Stimulated activated CD4-positive, alpha-beta T cell treated with anti-CD3 and anti-CD28 coated beads, Interleukin-4, amount 100 ng/mL, for 24 hours (primary cell): ENCODE measurements at regions not wholly inside any gene's neighbourhood (a gene's known extent, or its start where the extent isn't known, plus 50 kb on each side); places are given as distances from the start of the nearest gene placed in this dataset.
"Not testable (repeated sequence)": the region's sequence is repeated elsewhere in the genome, so short reads cannot be mapped to it uniquely, and the experiment has no call there.

Source experiments
- DNase-seq: peaks from one replicate; pipeline ENCODE4 v3.0.0-alpha.2; 2020

DNA sequence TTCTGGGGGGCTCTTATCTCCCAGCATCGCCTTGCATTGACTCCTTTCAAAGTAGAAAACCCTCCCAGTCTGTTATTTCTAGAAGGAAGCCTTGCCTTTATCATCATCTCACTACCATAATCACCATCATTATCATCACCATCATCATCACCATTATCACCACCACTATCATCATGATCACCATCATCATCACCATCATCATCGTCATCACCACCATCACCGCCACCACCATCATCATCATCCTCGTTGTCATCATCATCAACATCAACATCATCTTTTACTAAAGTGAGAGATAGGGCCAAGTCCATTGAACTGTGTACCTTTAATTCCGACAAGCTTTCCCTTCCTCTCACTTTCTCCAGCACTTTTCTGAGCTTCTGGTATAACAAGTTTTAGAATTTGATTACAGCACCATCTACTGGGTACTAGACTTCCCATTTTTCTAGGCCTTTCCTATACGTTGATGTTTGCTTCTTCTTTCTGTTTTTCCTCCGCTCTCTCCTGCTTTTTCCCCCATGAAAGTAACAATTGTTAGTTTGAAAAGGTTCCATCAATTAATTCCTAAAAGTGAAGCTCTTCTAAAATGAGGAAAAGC, 226.4 kb downstream of the BUB3 start:
- no peak for DNase-seq

DNA sequence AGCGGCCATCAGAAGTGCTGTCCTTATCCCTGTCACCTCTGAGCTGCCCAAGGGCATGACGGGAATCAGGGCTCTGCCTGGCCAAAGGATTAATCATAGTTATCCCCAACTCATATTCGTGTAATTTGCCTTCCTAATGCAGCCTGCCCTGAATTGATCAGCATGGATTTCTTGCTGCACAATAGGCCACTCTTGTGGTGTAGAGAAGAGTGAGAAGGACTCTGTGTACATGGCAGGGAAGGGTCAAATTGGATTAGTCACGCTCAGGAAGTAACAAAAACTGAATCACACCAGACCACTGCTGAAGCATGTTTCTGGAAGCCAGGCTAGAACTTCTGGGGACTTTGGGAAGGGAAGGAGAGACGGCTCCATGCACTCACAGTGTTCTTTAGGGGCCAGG, 227.0 kb downstream of the BUB3 start:
- DNase-seq = no peak

DNA sequence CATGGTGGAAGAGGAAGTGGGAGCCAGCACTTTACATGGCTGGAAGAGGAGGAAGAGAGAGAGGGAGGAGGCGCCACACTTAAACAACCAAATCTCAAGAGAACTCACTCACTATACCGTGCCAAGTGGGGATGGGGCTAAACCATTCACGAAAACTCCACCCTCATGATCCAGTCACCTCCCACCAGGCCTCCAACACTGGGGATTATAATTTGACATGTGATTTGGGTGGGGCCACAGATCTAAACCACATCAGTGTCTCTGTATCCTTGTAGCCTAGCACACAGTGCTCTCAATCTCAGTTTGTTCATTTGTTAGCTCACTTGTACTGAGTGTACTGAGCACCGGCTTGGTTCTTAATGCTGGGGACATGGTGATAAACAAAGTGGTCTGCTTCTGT, 228.3 kb downstream of the BUB3 start:
- DNase-seq = no peak

DNA sequence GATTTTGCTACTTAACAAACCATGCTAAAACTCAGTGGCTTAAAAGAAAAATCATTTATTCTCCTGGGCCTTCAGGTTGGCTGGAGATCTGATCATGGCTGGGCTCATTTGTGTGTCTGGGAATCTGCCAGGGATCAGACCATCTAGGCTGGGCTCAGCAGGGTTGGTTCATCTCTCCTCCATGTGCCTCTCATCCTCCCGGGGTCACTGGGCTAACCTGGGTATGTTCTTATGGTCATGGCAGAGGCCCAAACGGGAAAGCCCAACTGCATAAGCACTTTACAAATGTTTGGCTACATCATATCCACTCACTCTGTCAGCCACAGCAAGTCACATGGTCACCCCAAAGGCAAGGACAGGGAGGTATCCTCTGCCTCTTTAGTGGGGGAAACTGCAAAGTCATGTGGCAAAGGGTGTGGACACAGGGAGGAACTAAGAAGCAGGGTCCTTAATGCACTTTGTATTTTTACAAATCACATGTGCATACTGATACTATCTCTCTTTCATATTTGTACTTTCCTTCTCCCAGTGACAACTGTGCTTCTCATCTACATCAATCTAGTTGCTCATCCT, 231.4 kb downstream of the BUB3 start:
- DNase-seq = no peak

DNA sequence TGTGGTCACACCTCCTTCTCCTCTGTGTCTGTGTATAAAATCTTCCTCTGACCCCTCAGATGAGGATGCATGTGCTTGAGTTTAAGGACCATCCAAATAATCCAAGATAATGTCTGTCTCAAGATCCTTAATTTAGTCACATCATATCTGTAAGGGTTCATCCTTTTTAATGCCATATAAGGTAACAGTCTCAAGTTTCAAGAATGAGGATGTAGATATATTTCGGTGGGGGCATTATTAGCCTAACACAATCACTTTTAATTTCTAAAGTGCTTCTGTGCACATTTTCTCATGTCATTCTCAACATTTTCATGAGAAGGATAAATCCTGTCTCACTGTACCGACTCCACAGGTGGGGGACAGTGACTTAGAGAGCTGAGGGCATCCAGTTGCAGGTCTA, 235.3 kb downstream of the BUB3 start:
- DNase-seq = no peak

DNA sequence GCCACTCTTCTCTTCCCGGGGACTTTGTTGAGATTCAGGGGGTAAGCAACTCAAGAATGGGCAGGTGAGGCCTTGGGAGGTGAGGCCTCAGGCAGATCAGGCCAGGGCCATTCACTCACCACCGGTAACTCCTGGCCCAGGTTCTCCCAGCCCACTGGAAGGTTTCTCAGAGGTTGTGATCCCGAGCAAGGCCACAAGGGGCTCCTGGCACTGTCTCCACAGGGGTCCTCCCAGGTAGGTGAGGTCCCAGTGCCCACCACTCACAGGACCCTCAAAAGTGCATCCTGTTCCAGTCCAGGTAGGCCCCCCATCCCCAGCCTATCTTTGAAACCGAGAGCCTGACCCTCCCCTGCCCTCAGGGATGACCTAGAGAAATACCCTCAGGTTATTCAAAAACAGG, 236.1 kb downstream of the BUB3 start:
- DNase-seq = no peak

DNA sequence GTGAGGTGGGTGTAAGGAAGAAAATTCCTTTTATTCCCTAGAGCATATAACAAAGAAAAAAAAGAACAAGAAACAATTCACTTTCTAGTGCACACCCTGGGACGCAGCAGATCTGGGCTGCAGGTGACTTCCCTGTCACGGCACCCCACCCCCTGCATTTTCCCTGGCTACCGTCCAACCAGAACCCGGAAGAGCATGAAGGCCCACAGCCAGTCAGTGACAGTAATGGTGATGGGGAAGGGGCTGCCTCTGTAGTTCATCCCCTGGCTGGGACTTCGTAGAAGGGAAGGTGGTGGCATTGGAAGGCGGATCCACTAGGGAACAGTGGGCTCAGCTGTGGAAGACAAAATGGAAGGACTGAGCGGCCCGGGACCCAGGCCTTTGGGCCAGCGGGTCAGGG, 236.7 kb downstream of the BUB3 start:
- DNase-seq = no peak

DNA sequence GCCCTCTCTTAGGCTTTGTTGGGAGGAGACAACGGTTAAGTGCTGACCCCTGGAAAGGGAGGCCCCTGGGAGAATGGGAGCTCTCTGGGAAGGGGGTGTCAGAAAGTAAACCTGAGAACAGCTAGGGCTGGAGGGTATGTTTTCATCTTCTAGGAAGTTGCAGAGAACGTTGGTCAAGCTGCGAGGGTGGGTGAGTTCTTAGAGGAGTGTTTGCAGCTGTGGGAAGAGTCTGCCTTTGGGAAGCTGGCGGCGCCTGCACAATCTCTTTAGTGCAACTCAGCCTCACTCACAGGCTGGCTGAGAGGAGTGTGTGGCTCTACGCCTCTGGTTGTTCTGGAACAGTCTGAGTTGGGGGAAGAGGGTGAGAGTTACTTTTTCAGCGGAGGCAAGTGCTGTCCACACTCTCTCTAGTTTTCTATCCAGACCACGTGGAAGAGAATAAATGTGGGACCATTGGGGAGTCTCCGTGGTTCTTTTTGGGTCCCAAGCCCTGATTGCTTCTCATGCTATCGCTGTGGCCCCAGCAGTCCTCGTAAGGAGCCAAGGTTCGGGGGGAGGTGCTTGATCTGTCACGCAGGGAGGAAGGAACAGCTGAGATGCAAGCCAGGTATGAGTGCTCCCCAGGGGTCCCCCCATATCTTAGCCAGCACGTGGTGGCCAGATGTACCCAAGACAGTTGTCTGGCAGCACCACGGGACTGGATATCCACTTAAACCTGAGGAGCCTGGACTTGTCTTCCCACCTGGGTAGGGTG, 237.2 kb downstream of the BUB3 start:
- no peak for DNase-seq

DNA sequence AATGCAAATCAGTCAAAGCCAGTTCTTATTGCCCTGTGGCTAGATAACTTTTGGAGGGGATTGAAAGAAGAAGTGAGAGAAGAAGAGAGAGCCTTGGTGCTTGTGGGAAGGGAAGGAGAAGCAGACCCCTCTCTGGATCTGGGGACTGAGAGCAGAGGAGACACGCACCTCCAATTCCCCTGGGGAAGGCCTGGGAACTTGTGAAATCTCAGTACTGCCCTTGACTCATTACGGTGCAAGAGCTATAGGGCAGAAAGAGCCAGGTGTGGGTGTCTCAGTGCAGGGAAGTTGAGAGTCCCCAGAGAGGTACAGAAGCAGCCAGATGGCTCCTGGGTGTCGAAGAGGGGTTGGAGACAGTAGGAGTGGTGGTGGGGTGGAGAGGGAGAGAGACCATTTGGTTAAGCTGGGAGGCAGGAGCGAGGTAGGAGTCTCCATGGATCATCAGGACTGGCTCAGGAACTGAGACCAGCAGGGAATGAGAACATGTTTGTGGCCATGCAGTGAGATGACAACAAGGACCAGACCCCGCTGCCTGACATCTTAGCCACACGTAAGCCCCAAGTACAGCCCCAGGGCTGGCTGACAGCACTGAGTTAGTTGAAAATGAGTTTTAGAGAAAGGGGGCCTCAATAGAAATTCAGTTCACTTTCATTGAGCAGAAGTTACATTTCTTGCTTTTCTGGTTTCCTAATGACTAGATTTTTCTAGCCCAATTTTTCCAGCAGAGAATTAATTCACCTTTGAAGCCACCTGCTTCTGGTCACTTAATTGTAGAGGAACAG, 238.2 kb downstream of the BUB3 start:
- DNase-seq = no peak

DNA sequence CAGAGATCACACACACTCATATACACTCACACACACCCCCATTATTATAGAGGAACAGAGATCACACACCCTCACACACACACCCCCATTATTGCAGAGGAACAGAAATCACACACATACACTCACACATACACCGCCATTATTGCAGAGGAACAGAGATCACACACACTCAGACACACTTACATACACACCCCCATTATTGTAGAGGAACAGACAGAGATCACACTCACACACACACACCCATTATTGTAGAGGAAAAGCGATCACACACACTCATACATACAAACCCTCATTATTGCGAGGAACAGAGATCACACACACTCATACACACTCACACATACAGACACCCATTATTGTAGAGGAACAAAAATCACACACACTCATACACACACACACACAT, 239.0 kb downstream of the BUB3 start:
- no peak for DNase-seq

DNA sequence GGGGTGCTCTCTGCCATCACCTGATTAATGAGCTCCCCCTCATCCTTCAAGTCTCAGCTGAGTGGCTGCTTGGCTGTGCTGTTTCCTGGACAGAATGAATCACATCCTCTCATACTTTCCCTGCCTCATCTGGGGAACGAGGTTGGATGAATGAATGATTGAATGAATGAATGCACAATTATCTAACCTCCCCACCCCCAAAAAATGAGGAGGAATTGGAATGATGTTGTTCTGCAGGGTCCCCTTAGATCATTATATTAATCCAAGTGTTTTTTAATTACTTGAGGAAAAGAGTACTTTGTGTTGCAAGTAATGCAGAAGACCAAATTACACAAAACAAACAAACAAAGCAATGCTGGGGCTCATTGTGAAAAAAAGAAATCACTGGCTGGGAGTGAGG, 240.2 kb downstream of the BUB3 start:
- no peak for DNase-seq

DNA sequence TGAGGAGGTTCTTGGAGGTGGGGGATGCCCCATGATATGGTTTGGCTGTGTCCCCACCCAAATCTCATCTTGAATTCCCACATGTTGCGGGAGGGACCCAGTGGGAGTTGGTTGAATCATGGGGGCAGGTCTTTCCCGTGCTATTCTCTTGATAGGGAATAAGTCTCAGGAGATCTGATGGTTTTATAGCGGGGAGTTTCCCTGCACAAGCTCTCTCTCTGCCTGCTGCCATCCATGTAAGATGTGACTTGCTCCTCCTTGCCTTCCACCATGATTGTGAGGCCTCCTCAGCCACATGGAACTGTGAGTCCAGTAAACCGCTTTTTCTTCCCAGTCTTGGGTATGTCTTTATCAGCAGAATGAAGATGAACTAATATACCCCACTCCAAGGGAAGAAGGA, 241.0 kb downstream of the BUB3 start:
- not testable (repeated sequence) for DNase-seq

DNA sequence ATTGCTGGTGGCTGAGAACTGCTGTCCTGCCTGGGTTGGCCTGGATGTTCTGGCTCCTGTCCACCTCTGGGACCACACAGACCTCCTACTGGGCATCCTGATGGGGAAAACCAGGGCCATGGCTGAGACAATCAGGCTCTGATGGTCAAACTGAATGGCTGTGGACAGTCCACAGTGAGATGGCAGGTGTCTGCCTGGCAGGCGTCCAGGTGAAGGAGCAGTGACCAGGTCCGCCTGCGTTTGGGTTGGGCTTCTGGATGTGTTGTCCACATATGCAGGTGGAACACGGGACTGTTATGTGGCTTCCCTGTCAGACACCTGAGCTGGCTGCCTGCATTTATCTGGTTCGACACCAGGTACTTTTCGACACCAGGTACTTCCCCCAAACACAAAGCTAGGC, 241.7 kb downstream of the BUB3 start:
- no peak for DNase-seq

DNA sequence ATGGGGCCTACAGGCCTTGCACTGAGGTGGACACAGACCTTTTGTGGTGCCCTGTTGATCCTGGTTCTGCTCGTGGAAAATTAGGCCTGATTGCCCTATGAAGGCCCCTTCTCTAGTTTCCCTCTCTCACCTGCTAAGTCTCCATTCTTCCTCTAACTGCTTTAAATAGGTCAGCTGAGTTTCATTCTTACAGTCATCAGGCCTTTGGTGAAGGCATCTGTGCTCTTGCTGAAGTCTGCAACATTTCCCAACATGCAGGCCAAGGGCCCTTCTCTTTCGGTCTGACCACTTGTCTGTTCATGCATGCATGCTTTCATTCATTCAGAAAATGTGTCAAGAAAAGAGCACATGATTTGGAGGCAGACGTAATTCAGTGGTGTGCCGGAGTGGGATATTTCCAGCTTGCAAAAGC, 244.0 kb downstream of the BUB3 start:
- no peak for DNase-seq

DNA sequence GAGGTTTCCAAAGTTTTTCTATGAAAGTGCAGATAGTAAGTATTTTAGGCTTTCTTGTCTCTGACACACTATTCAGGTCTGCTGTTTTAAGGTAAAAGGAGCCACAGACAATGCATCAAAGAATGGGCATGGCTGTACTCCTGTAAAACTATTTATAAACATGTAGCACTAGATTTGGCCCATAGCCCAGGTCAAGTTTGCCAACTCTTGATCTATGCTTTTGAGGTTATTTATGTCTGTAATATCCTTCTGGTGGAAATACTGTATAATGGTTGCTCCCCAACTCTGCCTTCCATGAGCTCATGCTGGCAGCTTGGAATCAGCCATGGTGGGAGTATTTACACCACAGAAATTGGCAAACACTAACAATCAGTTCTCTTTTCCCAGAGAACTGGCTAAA, 244.6 kb downstream of the BUB3 start:
- DNase-seq = no peak

DNA sequence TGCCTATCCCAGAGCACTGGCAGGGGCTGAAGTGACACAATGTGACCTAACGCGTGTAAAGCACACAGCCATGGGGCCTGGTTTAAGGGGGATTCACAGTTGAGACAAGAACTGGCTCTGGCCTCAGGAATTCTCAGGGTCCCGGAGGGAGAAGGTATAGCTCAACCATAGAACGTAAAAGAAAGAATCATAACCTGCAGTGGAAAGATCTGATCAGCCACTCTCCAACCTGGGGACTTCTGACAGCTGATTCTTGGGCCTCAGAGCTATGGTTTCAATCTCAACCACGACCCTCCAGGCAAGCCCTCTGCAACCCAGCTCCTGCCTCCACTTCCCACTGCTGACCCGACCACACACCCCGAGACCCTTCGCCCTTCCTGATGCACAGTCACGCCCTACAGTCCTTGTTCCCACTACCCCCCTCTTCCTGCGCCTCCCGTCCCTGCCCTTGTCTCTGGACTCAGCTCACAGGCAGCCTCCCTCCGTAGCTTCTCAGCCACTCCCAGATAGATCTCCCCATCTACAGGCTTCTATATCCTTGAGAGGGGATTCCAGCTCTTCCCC, 245.2 kb downstream of the BUB3 start:
- DNase-seq = no peak

DNA sequence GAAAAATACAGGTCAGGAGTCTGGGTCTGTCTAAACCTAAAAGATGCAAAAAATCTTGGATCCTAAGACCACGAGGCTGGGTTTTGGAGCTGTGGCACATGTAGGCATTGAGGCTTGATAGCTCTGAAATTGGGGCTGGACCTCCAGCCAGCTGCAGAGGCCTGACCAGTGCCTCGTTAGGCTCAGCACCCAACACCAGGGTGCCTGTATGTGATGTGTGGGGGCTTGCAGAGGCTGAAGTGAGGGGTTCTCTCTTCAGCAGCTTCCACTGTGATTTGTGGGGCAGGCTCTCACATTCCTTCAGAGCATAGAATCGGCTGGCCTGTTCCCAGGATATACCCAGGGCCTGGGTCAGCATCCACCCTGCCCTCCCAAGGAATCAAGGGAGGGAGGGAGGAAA, 247.8 kb downstream of the BUB3 start:
- DNase-seq = no peak

DNA sequence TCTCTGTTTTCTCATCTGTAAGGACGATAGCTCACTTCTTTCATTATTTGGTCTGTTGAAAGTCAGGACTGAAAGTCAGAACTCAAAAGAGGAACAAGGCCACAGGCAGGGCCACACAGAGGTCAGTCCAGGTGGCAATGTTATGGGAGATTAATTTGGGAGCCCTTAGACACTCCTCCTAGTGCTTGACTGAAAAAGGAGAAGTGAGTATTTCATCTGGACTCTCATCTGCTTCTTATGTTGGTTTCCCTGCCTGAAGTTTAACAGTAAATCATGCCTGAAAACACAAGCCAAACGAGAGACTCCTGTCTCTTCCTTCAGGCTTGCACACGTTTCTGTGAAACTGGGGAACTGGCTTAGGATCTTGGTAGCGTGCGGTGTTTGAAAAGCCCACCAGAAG, 248.5 kb downstream of the BUB3 start:
- DNase-seq = no peak

DNA sequence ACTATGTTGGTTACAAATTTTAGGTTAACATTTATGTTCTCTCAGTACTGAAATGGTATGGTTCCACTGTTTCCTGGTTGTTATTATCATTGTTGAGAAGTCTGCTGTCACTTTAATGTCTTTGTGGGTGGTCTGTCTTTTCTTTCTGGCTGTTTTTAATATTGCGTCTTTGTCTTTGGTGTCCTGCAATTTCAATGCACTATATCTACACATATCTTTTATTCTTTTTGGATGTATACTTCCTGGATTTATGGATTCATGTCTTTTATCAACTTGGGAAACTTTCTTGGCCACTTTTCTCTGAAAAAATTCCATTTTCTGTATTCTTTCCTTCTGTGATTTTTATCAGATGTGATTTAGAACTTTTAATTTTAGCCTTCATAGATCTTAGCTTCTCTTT, 250.2 kb downstream of the BUB3 start:
- DNase-seq = no peak

DNA sequence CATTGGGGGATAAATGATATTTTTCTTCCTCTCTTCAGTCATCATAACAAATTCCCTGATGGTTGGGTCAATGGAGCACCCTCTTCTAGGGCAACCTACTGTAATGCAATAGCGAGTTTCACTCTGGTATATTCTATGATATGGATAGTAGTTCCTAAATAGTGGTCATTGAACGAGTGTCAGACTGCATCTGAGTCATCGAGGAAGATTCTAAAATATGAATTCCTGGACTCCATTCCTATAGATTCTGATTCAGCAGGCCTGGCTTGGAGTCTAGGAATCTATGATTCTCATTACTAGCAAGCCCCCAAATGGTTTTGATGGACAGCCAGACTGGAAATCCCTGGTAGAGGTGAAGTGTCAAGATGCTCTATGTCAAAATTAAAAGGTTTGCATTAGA, 254.5 kb downstream of the BUB3 start:
- DNase-seq = no peak

DNA sequence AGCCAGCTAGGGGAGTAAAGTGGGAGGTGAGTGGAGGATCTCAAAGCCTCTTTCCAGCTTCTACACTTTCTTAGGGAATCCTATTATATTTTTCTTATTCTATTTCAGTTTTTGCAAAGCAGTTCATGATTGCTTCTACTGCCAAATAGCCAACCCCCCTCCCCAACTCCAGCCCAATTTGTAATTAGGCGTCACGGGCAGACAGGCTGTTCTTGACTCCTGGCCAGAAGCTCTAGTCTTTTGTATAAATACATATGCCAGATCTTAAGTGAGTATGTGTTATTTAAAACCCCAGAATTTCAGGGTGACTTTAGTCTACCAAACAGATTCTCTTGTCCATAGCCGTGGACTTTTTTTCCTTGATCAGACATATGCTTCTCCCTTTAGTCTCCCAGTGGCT, 255.2 kb downstream of the BUB3 start:
- DNase-seq = no peak

DNA sequence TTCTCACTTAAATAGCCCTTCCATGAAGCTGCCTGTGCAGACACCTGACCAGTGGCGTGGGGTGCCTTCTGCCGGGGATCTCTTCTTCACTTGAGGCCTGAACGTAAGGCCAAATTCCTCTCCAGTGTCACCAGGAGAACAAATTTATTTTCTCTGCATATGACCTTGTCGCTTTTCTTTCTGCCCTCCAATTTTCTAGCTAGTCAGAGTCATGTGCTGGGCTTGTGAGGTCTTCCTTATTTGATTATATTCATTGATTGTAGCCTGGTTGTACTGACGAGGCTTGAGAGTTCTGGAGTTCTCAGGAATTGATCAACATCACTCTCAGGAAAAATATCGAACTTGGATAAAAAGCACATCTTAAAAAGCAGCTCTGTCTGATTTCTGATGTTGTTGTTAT, 255.7 kb downstream of the BUB3 start:
- DNase-seq = no peak

DNA sequence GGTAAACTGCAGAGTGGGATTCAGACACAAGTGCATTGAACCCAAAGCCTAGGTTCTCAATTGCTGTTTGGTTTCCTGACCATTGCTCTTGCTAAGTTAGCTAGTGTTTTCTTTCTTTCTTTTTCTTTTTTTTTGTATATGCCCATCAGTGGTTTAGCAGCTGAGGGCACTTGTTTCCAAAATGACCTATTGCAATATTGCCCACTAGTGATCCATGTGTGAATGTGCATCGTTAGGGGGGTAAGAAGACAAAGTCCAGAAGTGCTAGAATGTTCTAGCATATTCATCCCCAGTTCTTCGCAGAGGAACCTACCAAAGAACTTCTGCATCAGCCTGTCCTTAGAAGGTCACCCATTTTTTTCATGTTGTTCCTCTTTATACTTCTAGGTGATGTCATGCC, 252.8 kb upstream of the GPR26 start:
- no peak for DNase-seq

DNA sequence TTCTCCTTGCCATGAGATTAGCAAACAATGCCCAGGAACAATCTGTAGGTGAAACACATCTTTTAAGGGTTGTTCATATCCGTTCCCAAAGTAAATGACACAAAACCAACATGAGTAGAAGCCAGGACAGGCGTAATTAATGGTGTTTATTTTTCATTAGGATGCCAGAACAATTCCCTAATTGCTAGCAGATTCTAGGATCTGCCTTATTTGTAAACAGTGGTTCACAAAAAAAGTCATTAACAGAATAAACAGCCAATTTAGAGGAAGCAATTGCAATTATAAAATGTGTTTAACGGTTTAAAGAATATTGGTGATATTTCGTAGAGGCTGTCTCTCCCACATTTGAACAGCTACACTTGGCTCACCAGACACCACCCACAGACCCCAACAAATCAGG, 250.6 kb upstream of the GPR26 start:
- no peak for DNase-seq
